HepG2 (cell line): ENCODE measurements at regions not wholly inside any gene's neighbourhood (a gene's known extent, or its start where the extent isn't known, plus 50 kb on each side); places are given as distances from the start of the nearest gene placed in this dataset.

ENCODE experiments used
- CTCF ChIP-seq: sonication (generic); formaldehyde crosslinking; IDR thresholded peaks from 2 replicates; pipeline ENCODE4 v1.5.0; 2020; ENCODE audit warnings: mild to moderate bottlenecking, missing genetic modification reagents, moderate library complexity
- HIVEP1 ChIP-seq: sonication (generic); formaldehyde crosslinking; IDR thresholded peaks from 2 replicates; pipeline ENCODE4 v1.4.0; 2020; ENCODE audit warnings: mild to moderate bottlenecking, missing genetic modification reagents
- NFRKB ChIP-seq: fragments of 450-650 bp; IDR thresholded peaks from 2 replicates; pipeline ENCODE4 v1.6.1; 2017
- REL ChIP-seq: sonication (generic); formaldehyde crosslinking; conservative IDR thresholded peaks from 2 replicates; pipeline ENCODE4 v1.8.0; 2022; ENCODE audit warnings: mild to moderate bottlenecking, missing genetic modification reagents, moderate library complexity
- RXRA ChIP-seq: sonication (generic); formaldehyde crosslinking; IDR thresholded peaks from 2 replicates; pipeline ENCODE4 v1.5.1; 2020; ENCODE audit warnings: missing genetic modification reagents
- ZBTB40 ChIP-seq, 2 experiments: fragments of 450-650 bp in 1 of 2; sonication (generic) in 1 of 2; formaldehyde crosslinking in 1 of 2; IDR thresholded peaks; 2 replicates each; pipeline versions ENCODE4 v1.6.1 to v1.8.0; 2016 to 2022; ENCODE audit warnings: antibody characterized with exemption in 1 of 2, mild to moderate bottlenecking in 1 of 2, missing genetic modification reagents in 1 of 2
- ZBTB49 ChIP-seq: sonication (generic); formaldehyde crosslinking; IDR thresholded peaks from 2 replicates; pipeline ENCODE4 v1.4.0; 2020; ENCODE audit warnings: missing genetic modification reagents, borderline replicate concordance
- ZNF101 ChIP-seq: sonication (generic); formaldehyde crosslinking; IDR thresholded peaks from 2 replicates; pipeline ENCODE4 v1.4.0; 2020; ENCODE audit warnings: mild to moderate bottlenecking, low read depth, missing genetic modification reagents, borderline replicate concordance
- ZNF672 ChIP-seq: sonication (generic); formaldehyde crosslinking; IDR thresholded peaks from 2 replicates; pipeline ENCODE4 v1.8.1; 2022; ENCODE audit warnings: missing genetic modification reagents
- ZNF687 ChIP-seq: sonication (generic); formaldehyde crosslinking; IDR thresholded peaks from 2 replicates; pipeline ENCODE4 v1.5.1; 2020; ENCODE audit warnings: mild to moderate bottlenecking, missing genetic modification reagents, moderate library complexity

DNA sequence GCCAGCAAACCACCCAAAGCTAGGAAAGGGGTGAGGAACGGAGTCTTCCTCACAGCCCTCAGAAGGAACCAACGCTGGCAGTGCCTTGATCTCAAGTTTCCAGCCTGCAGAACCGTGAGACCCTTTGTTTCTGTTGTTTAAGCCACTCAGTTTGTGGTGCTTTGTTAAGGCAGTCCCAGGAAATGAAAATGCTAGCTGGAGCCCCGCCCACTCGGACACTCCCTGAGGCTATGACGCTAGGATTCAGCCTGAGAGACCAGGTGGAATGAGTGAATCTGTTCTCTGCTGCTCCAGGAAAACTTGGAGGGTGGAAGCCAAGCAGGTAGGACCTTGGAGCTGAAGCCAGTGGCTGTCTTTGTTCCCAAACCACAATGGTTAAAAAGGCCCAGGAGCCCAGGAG, 196.5 kb upstream of the POU3F1 start:
- TF ChIP-seq RXRA (no peak), ZNF672 (CRISPR knock-in tag) (no peak), NFRKB (no peak), ZNF687 (no peak), ZBTB49 (CRISPR knock-in tag) (no peak), ZNF101 (CRISPR knock-in tag) (no peak), CTCF (no peak), REL (CRISPR knock-in tag) (no peak), HIVEP1 (CRISPR knock-in tag) (no peak), ZBTB40 (IDR thresholded peaks at IDR 0.05) (no peak), ZBTB40 (CRISPR knock-in tag; IDR thresholded peaks at IDR 0.05) (no peak)
